Osteocyte (in vitro differentiated cells): ENCODE measurements at regions not wholly inside any gene's neighbourhood (a gene's known extent, or its start where the extent isn't known, plus 50 kb on each side); places are given as distances from the start of the nearest gene placed in this dataset.

Experiments
- DNase-seq: peaks from one replicate; pipeline ENCODE4 v3.0.0; 2021; ENCODE audit warnings: mixed read lengths; ENCODE audit not compliant: unreplicated experiment; ENCODE audit errors: extremely low spot score
- H3K27ac Mint-ChIP-seq: one replicate; pipeline ENCODE4 v1.8.0; 2021; ENCODE audit warnings: mild to moderate bottlenecking, mixed read lengths; ENCODE audit not compliant: unreplicated experiment
- H3K27me3 Mint-ChIP-seq: one replicate; pipeline ENCODE4 v1.8.0; 2021; ENCODE audit warnings: mixed read lengths; ENCODE audit not compliant: unreplicated experiment
- H3K36me3 Mint-ChIP-seq: one replicate; pipeline ENCODE4 v1.8.0; 2021; ENCODE audit warnings: mixed read lengths; ENCODE audit not compliant: unreplicated experiment
- H3K4me1 Mint-ChIP-seq: one replicate; pipeline ENCODE4 v1.8.0; 2021; ENCODE audit warnings: mixed read lengths; ENCODE audit not compliant: unreplicated experiment
- H3K4me3 Mint-ChIP-seq: one replicate; pipeline ENCODE4 v1.8.0; 2021; ENCODE audit warnings: mild to moderate bottlenecking, moderate library complexity, mixed read lengths; ENCODE audit not compliant: unreplicated experiment
- H3K9me3 Mint-ChIP-seq: one replicate; pipeline ENCODE4 v1.8.0; 2021; ENCODE audit warnings: mixed read lengths; ENCODE audit not compliant: unreplicated experiment
- TF ChIP-seq, protein P1 (sequence below): fragments of 200-600 bp; sonication (generic); IDR thresholded peaks from 2 replicates; pipeline ENCODE4 v1.5.0; 2021; ENCODE audit warnings: antibody characterized with exemption, mild to moderate bottlenecking, moderate library complexity

DNA sequence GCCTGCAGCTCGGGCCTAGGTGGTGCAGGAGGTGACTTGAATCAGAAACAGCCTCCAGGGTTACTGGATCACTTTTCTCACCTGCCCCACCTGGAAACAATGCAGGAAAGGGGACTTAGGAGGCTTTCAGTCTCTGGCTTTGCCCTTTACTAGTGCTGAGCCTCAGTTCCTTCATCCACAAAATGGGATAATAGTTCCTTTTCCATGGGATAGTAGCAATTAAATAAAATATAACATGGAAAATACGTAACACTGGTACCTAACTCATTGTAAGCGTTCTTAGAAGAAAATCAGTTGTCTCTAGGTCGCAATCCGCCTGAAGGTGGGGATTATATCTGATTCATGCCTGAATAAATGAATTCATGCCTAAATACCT, 91.4 kb upstream of the CALM2 start:
- Mint-ChIP-seq H3K4me3 (no peak overlapping the region), H3K27me3 (no peaks in the 10 kb centered on the region), H3K9me3 (no peaks in the 10 kb centered on the region), H3K27ac (no peak overlapping the region), H3K36me3 (no peaks in the 10 kb centered on the region), H3K4me1 (peaks cover 20% of the 10 kb centered on the region)
- TF ChIP-seq, protein P1, sequence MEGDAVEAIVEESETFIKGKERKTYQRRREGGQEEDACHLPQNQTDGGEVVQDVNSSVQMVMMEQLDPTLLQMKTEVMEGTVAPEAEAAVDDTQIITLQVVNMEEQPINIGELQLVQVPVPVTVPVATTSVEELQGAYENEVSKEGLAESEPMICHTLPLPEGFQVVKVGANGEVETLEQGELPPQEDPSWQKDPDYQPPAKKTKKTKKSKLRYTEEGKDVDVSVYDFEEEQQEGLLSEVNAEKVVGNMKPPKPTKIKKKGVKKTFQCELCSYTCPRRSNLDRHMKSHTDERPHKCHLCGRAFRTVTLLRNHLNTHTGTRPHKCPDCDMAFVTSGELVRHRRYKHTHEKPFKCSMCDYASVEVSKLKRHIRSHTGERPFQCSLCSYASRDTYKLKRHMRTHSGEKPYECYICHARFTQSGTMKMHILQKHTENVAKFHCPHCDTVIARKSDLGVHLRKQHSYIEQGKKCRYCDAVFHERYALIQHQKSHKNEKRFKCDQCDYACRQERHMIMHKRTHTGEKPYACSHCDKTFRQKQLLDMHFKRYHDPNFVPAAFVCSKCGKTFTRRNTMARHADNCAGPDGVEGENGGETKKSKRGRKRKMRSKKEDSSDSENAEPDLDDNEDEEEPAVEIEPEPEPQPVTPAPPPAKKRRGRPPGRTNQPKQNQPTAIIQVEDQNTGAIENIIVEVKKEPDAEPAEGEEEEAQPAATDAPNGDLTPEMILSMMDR, result no peak
- no peak for DNase-seq

DNA sequence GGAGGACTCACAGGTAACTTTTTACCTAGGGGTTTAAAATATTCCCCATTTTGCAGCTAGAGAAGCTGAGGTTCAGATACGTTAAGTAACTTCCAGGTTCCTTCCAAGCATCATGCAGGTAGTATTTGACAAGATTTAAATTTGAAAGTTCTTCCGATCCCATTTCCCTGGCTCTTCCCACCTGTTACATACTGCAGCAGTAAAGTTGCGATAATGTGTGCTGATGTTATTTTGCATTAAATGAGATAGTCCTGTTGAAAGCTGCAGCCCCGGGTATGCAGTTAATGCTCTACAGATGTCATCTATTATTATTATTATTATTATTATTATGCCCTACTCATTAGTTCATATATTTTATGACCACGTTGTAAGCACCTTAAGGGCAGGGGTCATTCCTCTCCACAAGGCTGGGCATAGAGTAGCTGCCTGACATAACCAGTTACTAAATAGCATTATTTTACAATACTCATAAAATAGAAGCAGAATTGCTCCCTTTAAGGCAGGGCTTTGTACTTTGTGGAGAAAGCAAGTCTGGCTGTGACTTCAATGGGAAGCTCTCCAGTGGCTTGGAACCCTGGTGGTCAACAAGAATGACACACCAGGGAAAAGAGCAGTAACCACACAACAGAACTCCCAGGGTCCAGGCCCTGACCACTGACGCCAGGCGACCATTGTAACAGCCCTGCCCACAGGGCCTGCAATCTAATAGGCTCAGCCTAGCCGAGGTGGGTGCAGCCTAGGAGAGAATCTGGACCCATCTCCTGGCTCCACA, 90.8 kb upstream of the CALM2 start:
- Mint-ChIP-seq H3K4me3 (no peak overlapping the region), H3K9me3 (no peaks in the 10 kb centered on the region), H3K36me3 (no peaks in the 10 kb centered on the region), H3K4me1 (peaks cover 20% of the 10 kb centered on the region), H3K27me3 (no peaks in the 10 kb centered on the region), H3K27ac (no peak overlapping the region)
- no peak for DNase-seq
- TF ChIP-seq, protein P1, result no peak

DNA sequence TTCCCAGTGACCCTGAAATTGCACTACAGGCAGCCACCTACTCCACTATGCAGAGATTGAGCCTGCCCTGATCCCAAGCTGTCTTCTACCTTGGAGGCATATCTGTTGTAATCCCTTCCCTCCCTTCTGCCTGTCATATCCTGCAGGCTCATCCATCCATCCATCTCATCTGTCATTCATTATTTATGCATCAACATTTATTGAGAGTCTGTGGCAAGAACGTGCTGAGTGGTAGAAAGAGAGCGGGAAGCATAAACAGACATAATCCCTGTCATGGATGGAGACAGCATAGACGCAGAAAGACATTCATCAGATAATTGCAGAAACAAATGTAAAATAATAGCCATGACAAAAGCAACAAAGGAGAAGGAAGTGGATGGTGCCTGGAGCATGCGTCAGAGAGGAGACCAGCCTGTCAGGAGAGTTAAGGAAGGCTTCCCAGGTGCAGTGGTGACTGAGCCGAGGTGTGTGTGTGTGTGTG, 89.5 kb upstream of the CALM2 start:
- H3K27ac Mint-ChIP-seq, result no peak overlapping the region
- DNase-seq, result no peak
- no peaks in the 10 kb centered on the region for H3K36me3 Mint-ChIP-seq
- H3K27me3 Mint-ChIP-seq, result no peaks in the 10 kb centered on the region
- TF ChIP-seq, protein P1, result no peak
- no peak overlapping the region for H3K4me3 Mint-ChIP-seq
- H3K9me3 Mint-ChIP-seq, result no peaks in the 10 kb centered on the region
- H3K4me1 Mint-ChIP-seq, result peaks cover 13% of the 10 kb centered on the region

DNA sequence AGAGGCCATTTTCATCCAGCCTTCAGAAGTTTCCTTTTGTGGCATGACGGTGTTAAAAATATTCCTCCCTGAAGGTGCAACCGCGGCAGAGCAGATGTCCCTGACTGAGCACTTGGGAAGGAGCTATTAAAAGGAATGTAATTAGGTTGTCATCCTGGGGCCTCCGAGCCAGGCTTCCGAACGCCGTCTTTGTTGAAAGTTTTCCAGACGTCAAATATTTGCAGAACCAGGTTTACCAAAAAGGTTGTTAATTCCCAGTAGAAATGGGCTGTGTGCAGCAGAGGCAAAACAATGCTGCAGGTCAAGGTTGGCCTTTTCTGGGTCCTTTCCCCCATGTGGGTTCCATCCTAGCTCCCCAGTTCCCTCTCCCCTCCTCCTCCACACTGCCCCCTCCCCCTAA, 88.8 kb upstream of the CALM2 start:
- DNase-seq, result no peak
- no peak overlapping the region for H3K27ac Mint-ChIP-seq

DNA sequence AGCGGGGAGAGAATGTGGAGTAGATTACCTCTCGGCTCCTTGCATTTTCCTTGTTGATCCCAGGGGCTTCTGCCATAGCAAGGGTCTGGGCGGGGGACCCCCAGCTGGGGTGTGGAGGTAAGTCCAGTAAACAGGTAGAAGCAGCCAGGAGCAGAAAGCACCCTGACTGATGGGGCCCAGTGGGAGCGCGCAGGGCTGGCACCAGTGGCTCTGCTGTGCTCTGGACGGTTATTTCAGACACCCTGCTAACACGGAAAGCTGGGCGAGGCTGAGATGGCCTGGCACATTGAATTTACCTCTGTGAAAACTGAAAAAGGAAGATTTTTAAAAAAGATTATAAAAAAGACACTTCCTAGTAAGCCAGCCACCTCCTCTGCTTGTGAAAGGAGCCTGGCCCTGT, 88.4 kb upstream of the CALM2 start:
- Mint-ChIP-seq H3K27ac (no peak overlapping the region), H3K9me3 (no peaks in the 10 kb centered on the region), H3K4me3 (no peak overlapping the region), H3K4me1 (peaks cover 5% of the 10 kb centered on the region), H3K36me3 (no peaks in the 10 kb centered on the region), H3K27me3 (no peaks in the 10 kb centered on the region)
- TF ChIP-seq, protein P1, result no peak
- no peak for DNase-seq

More for the DNA sequence above, 88.8 kb upstream of the CALM2 start:
- no peaks in the 10 kb centered on the region for H3K36me3 Mint-ChIP-seq
- H3K27me3 Mint-ChIP-seq, result no peaks in the 10 kb centered on the region
- TF ChIP-seq, protein P1, result no peak
- H3K4me3 Mint-ChIP-seq, result no peak overlapping the region
- no peaks in the 10 kb centered on the region for H3K9me3 Mint-ChIP-seq
- peaks cover 9% of the 10 kb centered on the region for H3K4me1 Mint-ChIP-seq
